ENCODE measurements at regions not wholly inside any gene's neighbourhood (a gene's known extent, or its start where the extent isn't known, plus 50 kb on each side); places are given as distances from the start of the nearest gene placed in this dataset.
"Not testable (repeated sequence)": the region's sequence is repeated elsewhere in the genome, so short reads cannot be mapped to it uniquely, and the experiment has no call there.

- in situ Hi-C loops (cut with MboI; ENCODE audit: low sequenced_read_pairs): no loop called here
Measured at GRCh38 chr9:81455462-81456219, 233.7 kb downstream of the TLE1 start.

DNA sequence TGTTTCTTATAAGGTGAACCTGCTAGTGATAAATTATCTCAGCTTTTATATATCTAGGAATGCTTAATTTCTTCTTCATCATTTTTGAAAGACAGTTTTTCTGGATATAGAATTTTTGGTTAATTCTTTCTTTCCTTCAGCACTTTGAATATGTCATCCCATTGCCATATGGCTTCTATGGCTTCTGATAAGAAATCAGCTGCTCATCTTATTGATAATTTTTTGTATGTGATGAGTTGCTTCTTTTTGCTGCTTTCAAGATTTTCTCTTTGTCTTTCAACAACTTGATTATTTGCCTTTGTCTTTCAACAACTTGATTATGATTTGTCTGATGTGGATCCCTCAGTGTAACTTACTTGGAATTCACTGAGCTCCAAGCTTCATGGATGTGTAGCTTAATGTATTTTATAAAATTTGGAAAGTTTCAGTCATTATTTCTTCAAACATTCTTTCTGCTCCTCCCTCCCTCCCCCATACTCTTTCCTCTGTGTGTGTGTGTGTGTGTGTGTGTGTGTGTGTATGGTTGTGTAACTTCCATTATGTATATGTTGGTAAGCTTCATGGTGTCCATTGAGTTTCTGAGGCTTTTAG is 243.9 kb downstream of the TLE1 start:
- in situ Hi-C loops (cut with MboI; ENCODE audit: low sequenced_read_pairs): no loop called here

DNA sequence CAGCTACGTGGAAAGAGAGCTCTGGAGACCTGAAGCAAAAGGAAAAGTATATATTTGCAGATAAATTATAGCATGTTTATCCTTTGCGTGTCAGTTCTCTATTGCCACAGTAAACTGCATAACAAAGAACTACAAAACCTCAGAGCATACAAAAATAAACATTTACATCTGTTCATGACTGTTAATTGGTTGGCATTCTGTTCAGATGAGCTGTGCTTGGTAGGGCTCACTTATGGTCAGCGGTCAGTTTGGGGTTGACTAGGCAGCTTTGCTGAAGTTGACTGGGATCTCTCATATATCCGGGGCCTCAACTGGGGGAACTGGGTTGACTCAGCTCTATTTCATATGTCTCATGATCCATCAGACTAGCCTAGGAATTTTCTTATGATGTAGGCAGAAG is 257.7 kb downstream of the TLE1 start:
- in situ Hi-C loops (cut with MboI; ENCODE audit: low sequenced_read_pairs): no loop called here

DNA sequence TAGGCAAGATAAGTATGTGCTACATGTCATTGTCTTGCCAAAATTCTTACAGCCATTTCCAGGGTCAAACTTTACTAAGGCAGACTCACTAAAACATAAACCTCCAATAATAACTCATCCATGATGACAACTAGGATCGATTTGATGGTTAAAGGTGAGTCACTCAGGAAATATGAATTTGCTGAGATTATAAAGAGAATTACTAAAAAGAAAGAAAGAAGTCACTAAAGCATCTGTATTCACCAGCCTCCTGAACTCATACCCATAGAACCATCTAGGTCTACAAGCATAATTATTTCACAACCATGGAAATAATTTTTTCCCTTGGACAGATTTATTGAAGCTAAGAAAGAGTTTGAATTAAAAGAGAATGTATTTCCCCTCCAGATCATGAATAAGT is 258.6 kb downstream of the TLE1 start:
- in situ Hi-C loops (cut with MboI; ENCODE audit: low sequenced_read_pairs): no loop called here

DNA sequence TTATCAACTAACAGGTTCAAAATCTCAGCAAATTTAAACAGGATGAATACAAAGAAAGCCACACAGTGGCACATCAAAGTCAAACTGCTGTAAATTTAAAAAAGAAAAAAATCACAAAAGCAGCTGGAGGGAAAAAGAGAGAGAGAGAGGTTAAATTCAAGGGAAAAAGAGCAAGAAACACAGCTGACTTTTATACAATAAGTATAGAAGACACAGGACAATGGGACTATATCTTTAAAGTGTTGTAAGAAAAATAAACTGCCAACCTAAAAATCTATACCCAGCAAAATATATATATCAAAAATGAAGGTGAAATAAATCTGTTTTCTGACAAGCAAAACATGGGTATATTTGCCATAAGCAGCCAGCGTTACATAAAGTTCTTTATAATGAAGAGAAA is 261.5 kb downstream of the TLE1 start:
- in situ Hi-C loops (cut with MboI; ENCODE audit: low sequenced_read_pairs): no loop called here

DNA sequence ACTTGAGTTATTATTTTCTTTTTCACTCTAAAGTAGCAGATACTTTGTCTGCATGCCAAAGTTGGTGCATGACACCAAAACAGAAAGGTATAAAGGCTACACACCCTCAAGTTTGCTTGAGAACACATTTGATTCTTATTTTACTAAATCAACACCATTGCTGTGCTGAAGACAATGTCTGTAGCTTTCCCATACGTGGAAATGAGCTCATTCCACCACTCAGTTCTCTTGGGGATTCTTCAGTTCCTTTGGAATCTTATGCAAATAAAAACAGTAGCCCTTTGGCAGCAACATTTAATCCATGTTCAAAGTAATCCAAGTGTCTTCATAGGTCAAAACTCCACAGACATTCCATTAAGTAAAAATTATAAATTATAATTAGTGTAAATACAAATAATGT is 264.9 kb downstream of the TLE1 start:
- in situ Hi-C loops (cut with MboI; ENCODE audit: low sequenced_read_pairs): no loop called here

DNA sequence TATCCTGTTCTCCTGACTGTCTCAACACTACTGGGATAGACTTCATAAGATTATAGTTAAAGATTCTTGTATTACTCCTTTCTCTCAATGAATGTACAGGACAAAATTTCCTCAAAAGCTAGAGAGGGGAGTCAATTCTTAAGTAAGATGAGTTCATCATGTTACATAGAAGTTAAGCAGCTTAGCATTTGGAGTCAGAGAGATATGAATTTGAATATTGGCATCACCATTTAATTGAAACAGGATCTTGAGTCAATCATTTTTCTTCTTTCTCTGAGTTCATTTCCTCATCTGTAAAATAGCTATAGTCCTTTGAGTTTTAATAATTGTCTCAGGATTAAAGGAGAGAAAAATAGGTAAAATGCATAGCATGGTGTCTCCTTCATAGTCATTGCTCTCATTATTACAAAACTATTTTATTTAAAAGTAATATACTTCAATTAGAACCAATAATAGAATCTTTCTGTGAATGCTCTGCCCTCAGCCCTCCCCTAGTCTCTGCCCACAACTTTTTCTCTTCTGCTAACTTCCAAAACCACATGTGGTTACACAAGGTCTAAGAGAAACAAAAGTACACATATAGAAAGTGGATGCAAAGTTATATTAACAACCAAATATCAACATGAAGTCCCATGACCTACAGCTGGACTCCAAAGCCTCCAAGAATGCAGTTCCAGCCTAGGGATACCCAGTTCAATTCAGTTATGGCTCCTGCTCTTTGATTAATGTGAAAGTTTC is 265.6 kb downstream of the TLE1 start:
- in situ Hi-C loops (cut with MboI; ENCODE audit: low sequenced_read_pairs): no loop called here

- in situ Hi-C loops (cut with MboI; ENCODE audit: low sequenced_read_pairs): not testable (repeated sequence)
Measured at GRCh38 chr9:81421090-81421489, 268.3 kb downstream of the TLE1 start.

- in situ Hi-C loops (cut with MboI; ENCODE audit: low sequenced_read_pairs): no loop called here
Measured at GRCh38 chr9:81420024-81420423, 269.3 kb downstream of the TLE1 start.

- in situ Hi-C loops (cut with MboI; ENCODE audit: low sequenced_read_pairs): no loop called here
Measured at GRCh38 chr9:81417941-81418340, 271.4 kb downstream of the TLE1 start.

- in situ Hi-C loops (cut with MboI; ENCODE audit: low sequenced_read_pairs): no loop called here
Measured at GRCh38 chr9:81417299-81417675, 272.1 kb downstream of the TLE1 start.

- in situ Hi-C loops (cut with MboI; ENCODE audit: low sequenced_read_pairs): no loop called here
Measured at GRCh38 chr9:81416476-81417298, 272.7 kb downstream of the TLE1 start.

- in situ Hi-C loops (cut with MboI; ENCODE audit: low sequenced_read_pairs): no loop called here
Measured at GRCh38 chr9:81414836-81415235, 274.5 kb downstream of the TLE1 start.

DNA sequence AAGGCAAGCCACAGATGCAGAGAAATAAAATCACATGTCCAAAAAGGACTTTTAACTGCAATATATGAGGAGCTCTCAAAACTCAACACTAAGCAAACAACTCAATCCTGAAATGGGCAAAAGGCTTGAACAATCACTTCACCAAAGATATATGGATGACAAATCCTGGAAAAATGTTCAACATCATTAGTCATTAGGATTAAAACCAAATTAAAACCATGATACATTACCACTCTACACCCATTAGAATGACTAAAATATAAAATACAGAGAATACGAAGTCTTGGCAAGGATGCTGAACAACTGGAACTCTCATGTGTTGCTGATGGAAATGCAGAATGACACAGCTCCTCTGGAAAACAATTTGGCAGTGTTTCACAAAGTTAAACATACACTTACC is 277.4 kb downstream of the TLE1 start:
- in situ Hi-C loops (cut with MboI; ENCODE audit: low sequenced_read_pairs): no loop called here

GRCh38 chr9:81410201-81410600 is 279.1 kb downstream of the TLE1 start:
- in situ Hi-C loops (cut with MboI; ENCODE audit: low sequenced_read_pairs): no loop called here

GRCh38 chr9:81408951-81409350 is 280.4 kb downstream of the TLE1 start:
- in situ Hi-C loops (cut with MboI; ENCODE audit: low sequenced_read_pairs): no loop called here

DNA sequence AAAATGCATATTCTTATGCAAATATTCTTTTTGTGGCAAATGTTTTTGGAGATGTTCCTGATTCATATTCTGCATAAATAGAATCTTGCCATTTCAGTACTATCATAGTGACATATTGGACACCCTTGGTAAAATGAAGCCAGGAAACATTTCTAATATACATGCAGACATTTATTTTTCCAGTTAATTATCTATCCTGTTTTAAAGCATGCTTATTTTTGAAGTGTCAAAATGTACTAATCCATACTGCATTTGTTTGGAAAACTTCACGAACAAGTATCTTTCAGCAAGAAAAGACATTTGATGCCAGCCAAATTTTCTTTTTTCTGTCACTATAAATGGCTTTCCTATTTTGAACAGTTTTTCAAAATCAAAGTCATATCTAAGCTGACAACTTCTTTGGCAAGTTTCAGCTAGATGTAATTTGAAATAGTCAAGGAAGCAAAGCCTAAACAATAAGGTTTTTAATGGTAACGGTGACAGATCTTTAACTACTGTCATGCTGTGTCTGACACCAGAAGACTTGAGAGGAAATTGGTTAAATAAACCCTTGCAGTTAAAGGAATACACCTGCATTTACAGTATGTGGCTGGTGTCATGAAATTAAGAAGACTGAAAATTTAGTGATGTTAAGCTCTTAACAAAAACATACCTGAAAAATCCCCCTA is 284.3 kb downstream of the TLE1 start:
- in situ Hi-C loops (cut with MboI; ENCODE audit: low sequenced_read_pairs): no loop called here

- in situ Hi-C loops (cut with MboI; ENCODE audit: low sequenced_read_pairs): no loop called here
Measured at GRCh38 chr9:81397481-81398381, 291.6 kb downstream of the TLE1 start.

DNA sequence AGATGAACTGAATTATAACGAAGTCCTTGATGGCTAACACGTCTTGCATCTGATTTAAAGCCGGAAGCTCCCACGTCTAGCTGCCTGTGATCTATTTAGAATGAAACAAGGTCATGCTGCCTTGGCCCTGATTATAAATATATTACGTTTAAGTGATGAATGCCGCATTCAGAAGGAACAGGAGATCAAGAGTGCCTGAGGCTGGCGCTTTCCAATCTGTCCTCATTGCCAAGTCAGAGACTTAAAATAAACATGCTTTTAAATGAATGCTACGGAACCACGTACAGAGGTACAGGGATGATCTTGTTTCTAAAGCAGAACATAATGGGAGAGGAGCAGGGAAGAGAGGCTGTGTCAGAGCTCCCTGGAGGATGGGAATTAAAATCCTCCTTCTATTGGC is 292.8 kb downstream of the TLE1 start:
- in situ Hi-C loops (cut with MboI; ENCODE audit: low sequenced_read_pairs): no loop called here

DNA sequence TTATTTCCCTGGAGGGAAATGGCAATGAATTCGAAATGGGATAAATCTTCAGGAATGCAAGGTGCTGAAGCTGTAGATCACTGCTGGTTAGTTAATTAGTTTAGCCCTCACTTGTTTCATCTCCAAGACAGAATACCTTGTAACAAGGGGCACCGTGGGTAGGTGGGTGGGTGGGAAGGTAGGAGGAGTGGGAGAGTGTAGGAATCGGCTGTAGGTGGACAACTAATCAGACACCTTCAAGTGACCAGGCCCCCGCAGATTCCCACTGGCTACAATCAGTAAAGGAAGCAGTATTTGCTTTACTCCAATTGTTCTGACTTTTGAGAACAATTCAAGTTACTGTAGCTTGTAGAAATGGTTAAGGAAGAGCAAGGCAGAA is 293.7 kb downstream of the TLE1 start:
- in situ Hi-C loops (cut with MboI; ENCODE audit: low sequenced_read_pairs): no loop called here

Data from HL-60/S4 treated with phorbol 12-myristate 13-acetate at 8.2 ng/mL for 4 days and 3 days (cell line).